GM20431 (cell line): ENCODE measurements at regions not wholly inside any gene's neighbourhood (a gene's known extent, or its start where the extent isn't known, plus 50 kb on each side); places are given as distances from the start of the nearest gene placed in this dataset.
"Not testable (repeated sequence)": the region's sequence is repeated elsewhere in the genome, so short reads cannot be mapped to it uniquely, and the experiment has no call there.

ENCODE experiments used
- in situ Hi-C: fragments of 300-500 bp; cut with MseI, MboI; formaldehyde crosslinking; loops from one replicate; pipeline ENCODE4 v1.15.0; 2020; ENCODE audit warnings: low sequenced_read_pairs; ENCODE audit not compliant: unreplicated experiment

DNA sequence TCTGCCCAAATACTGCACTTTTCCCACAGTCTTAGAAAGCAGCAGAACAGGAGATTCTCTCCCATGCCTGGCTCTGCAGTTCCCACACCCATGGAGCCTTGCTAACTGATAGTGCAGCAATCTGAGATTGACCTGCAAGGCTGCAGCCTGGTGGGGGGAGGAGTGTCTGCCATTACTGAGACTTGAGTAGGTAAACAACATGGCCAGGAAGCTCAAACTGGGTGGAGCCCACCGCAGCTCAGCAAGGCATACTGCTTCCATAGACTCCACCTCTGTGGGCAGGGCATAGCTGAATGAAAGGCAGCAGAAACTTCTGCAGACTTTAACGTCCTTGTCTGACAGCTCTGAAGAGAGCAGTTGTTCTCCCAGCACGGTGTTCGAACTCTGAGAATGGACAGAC, 358.5 kb upstream of the PCDH9 start:
- in situ Hi-C loops, result no loop called here

DNA sequence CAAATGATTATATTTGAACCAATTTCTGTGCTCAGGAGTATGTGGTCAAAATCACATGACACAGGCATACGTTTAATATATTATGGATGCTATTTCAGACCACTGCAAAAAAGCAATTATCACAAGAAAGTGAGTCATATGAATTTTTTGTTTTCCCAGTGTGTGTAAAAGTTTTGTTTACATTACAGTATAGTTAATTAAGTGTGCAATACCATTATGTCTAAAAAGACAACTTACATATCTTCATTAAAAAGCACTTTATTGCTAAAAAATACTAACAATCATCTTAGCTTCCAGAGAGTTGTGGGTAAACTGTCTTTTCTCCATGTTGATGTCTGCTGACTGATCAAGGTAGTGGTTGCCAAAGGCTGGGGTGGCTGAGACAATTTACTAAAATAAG, 347.2 kb upstream of the PCDH9 start:
- in situ Hi-C loops, result no loop called here

DNA sequence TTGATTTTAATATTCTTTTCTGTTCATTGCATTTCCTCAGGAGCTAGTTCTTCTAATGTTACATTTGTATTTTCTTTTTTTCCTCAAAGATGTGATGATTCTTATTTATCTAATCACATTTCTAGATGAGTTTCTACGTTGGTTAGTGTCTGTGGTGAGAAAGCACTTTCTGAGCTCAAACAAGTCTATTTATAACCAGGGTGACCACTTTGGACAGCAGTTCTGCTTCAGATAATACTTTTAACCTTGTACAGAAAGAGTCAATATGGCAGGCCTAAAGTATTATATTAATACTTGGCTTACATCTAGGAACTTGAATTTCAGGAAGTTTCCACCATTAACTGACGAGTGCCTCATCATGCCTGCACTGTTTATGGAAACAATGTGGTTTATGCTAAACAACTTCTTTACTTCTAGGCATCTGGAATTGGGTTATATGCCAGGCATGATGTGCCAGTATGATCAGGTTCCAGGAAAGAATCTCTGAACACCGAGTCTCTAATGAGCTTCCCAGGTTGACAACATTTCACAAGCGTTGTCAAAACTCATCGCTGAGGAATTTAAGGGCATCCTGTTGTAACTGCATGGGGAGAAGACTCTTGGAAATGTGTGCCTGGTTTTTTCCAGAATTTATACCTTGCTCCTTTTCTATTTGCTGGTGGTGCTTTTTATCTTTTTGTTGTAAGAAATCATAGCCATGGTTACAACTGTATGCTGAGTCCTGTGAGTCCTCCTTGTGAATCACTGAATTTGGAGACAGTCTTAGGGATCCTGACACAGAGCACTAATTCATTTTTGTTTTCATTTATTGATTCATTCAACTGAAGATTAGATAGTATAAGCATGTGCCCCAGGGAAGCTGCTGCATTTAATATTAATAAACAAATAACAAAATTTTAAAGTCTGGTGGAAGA, 344.4 kb upstream of the PCDH9 start:
- in situ Hi-C loops, result no loop called here

DNA sequence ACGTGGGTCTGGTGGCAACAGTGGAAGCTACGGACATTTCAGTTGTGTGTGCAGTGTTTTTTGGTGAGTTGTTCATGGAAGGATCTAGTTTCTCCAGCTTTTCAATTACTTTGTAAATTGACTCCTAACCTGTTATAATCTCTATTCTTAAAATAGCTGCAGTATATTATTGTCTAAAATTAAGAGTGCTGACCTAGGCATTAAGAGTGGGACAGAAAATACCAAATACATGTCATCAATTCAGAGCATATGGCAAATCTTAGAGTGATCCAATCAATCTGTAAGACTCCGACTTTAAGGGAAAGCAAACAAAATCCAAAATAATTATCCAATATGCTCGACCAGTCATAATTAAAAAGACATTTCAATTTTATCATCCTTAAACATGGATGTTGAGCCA, 338.1 kb upstream of the PCDH9 start:
- in situ Hi-C loops, result no loop called here

DNA sequence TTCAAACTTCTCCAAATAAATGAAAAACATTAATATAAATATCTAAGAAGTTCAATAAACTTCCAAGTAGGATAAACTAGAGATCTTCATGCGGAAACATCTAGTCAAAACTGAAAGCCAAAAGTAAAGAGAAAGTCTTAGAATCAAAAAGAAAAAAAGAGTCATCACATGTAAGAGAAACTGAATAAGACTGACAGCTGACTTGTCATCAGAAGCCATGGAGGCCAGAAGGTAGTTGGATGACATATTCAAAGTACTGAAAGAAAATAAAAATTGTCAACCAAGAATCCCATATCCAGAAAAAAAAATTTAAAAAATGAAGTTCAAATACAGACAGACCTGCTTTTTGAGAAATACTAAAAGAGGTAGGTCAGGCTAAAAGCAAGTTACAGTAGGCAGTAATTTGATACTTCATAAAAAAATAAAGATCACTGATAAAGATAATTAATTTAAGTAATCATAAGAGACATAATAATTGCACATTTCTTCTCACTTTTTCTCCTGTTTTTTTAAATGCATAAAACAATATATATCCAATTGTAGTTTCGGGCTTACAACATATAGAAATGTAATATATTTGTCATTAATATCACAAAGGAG, 327.6 kb upstream of the PCDH9 start:
- in situ Hi-C loops, result no loop called here

DNA sequence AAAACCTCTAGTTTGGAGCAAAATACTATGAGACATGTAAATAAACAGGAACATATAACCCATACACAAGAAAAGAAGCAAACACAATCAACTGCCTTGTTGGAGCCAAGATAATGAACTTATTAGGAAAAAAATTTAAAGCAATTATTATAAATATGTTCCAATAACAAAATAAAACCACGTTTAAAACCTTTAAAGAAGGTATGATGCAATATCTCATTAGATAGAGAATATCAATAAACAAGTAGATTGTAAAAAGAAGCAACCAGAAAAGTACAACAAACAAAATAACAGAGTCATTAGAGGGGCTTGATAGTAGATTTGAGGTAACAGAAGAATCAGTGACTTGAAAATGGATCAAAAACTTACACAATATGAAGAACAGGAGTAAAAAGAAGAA, 327.0 kb upstream of the PCDH9 start:
- in situ Hi-C loops, result no loop called here

DNA sequence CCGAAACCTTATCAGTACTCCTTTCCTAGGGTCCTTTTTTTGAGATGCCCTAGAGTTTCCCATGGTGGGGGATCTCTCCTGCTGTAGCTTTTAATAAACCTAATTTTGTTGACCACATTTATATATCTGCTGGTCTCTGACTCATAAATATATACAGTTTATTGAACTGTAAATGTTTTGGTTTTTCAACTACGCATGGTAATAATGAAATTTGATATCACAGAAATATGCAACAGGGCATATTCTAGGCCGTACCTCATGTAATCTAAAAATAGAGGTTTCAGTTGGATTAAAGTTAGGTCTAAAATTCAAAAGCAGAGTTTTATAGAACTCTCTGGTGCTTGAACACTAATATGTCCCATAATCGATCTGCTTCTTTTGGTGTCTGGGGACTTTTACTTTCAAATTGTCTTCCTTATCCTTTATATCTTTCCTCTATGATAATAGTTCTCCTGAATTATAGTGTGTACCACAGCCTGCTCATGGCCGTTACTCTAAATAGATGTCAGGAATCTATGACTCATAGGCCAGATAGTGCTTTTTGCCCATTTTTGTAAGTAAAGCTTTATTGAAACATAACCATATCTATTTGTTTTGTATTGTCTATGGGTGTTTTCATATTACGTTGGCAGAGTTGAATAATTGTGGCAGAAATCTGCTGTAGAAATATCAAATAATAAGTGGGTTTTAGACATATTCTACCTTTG, 324.8 kb upstream of the PCDH9 start:
- in situ Hi-C loops, result no loop called here

DNA sequence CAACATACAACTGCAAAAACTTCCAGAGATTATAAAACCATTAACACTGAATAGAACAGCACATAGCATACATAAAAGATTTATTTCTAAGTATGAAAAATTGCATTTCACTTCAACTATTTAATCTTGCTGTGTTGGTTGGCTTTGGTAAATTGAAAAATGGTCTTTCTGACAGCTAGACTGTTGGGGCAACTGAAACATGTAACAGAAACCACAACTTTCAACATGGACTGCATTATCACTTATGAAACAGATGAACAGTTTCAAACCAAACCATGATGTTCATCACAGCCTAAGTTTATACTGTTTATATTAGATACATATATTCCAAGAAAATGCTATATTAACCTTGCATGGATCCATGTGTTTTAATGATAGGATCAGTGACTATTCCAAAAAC, 324.1 kb upstream of the PCDH9 start:
- in situ Hi-C loops, result no loop called here

DNA sequence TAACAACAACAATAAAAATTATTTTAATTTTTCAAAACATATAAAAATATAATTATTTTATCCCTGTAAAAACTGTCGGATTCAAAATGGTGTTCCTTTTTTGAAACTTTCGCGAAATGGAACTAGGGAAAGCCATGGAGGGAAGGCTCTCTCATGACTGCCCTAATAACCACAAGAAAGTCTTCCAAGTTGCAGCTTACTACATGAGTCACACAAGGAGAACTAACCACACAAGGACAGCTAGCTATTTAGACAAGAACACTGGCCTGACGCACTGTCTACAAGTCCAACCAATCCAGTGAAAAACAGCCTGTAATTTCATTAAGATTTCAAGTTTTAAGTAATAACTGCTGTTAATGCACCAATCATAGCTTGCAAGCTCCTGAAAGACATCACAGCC, 319.2 kb upstream of the PCDH9 start:
- in situ Hi-C loops, result no loop called here

DNA sequence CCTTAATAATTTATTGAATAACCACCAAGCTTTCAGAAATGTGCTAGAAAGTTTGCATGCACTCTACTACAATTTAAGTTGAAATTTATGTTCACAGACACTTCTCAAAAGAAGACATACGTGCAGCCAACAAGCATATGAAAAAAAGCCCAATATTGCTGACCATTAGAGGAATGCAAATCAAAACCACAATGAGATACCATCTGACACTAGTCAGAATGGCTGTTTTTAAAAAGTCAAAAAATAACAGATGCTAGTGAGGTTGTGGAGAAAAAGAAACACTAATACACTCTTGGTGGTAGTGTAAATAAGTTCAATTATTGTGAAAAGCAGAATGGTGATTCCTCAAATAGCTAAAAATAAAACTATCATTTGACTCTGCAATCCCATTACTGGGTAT, 308.8 kb upstream of the PCDH9 start:
- in situ Hi-C loops, result no loop called here

DNA sequence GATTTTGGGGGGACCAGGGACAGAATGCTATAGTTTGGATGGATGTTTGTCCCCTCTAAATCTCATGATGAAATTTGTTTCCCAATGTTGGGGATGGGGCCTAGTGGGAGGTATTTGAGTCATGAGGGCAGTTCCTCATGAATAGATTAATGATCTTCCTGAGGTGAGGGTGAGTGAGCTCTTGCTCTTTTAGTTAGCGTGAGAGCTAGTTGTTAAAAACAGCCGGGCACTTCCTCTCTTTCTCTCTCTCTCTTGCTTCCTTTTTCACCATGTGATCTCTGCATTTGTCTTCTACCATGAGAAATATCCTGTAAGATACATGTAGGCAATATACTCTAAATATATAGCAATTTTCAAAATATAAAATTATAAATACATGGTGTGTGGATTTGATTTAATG, 290.8 kb upstream of the PCDH9 start:
- in situ Hi-C loops, result no loop called here

DNA sequence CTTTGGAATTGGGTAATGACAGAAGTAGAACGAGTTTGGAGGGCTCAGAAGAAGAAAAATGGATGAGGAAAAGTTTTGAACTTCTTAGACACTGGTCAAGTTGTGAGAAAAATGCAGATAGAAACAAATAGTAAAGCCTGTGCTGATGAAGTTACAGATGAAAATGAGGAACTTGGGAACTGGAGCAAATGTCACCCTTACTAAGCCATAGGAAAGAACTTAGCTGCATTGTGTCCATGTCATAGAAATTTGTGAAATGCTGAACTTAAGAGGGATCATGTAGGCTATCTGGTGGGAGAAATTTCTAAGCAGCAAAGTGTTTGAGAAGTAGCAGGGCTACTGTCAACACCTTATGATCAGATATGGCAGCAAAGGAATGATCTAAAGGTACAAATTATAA, 289.2 kb upstream of the PCDH9 start:
- in situ Hi-C loops, result no loop called here

DNA sequence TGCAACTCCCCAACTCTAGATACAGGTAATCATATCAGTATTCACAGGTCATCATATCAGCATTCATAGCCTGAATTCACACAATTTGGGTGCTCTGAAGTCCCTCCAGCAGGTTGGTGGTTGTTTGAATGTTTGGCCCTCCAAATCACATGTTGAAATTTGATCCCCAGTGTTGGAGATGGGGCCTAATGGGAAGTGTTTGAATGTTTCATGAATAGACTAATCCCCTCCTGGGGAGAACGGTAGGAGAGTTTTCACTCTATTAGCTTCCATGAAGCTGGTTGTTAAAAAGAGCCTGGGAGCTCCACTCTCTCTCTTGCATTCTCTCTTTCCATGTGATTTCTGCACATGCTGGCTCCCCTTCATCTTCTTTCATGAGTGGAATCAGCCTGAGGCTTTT, 288.6 kb upstream of the PCDH9 start:
- in situ Hi-C loops, result no loop called here

DNA sequence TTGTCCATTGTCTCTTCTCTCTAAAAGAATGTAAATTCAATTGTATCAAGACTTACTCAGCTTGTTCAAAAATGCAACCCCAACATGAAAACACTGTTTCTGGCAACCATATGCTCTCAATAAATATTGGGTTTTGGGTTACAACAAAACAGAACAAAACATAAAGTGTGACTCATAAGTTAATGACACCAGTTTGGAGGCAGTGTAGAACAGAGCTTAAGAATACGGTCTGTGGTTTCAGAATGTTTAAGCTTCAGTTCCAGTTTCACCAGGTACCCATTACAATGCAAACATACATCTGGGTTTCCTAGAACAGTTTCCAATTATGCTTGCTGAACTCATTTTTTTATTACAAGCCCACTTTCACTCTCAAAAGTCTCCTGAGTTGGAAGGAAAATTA, 285.8 kb upstream of the PCDH9 start:
- in situ Hi-C loops, result no loop called here

DNA sequence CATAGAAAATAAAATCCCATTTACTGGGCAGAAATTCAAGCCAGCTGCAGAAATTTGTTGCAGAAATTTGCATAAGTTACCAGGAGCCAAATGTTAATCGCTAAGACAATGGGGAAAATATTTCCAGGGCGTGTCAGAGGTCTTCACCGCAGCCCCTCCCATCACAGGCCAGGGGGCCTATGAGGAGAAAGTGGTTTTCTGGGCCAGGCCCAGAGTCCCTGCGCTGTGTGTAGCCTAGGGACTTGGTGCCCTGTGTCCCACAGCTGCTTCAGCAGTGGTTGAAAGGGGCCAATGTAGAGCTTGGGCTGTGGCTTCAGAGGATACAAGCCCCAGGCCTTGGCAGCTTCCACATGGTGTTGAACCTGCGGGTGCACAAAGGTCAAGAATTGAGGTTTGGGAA, 278.9 kb upstream of the PCDH9 start:
- in situ Hi-C loops, result no loop called here

DNA sequence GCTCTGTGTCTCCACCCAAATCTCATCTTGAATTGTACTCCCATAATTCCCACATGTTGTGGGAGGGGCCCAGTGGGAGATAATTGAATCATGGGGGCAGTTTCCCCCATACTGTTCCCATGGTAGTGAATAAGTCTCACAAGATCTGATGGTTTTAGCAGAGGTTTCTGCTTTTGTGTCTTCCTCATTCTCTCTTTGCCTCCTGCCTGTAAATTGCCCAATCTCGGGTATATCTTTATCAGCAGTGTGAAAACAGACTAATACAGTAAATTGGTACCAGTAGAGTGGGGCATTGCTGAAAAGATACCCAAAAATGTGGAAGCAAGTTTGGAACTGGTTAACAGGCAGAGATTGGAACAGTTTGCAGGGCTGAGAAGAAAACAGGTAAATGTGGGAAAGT, 278.1 kb upstream of the PCDH9 start:
- in situ Hi-C loops, result not testable (repeated sequence)

DNA sequence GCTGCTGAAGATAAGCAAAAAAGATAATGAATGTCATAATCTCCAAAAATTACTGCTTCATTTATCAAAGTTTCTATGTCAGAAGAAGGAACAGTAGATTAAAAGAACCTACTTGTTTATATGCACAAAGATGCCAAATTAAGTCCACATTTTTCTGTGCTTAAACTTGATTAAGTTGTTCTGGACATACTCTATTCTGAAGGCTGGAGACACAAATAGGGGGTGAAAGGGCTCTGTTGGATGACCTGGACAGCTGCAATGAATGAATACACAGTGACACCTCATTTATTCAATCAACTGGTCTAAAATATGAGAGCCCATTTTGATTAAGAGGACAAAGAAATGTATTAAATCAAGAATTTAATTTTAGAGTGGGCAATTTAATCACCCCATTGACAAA, 276.3 kb upstream of the PCDH9 start:
- in situ Hi-C loops, result no loop called here

DNA sequence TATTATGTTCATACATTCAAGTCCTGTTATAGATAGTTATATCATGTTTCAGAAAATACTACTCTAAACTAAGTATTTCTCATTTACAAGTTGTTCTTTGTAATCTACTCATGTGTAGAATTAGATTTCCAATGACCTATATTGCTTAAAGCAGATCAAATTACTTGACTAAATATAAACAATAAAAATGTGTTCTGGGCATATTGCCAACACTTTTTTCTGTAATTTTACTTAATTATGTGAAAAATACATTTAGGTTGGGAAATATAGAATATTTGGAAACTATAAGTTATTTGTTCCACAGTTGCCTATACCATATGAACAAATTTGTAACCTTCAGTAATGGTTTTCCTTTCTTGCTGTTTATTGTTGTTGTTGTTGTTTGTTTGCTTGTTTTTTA, 275.2 kb upstream of the PCDH9 start:
- in situ Hi-C loops, result no loop called here

DNA sequence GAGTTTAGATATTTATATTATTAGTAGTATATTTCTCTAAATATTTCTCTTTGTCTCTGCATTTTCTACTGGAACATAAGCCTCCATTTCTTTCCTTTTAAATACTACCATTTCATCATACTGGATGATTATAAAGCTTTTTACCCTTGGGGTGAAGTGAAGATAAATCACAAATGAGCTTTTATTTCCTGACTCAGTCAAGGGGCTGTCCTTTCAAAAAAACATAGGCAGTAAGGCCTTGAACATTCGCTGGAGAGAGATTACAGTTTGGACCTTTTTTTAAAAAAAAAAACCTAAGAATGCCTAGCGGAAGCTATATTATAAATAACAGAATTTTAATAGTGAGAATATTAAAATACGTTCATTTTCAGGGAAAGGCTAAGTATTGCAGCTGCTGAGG, 268.8 kb upstream of the PCDH9 start:
- in situ Hi-C loops, result no loop called here

DNA sequence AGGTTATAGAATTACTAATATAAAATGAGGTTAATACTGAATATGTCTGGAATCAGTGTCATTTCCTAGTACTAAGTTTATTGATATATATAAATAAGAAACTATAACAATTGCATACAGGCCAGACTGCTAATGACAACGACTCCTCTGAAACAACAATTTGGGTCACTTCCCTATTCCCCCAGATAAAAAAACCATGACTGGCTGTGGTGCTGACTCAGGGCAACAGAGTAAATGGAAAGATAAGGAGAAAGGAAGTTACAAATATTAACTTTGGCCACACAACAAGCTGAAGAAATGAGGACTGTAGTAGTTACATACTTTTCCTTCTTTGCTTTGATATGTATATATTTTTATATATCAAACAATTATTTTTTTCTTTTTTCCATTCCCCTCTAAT, 263.7 kb upstream of the PCDH9 start:
- in situ Hi-C loops, result no loop called here

DNA sequence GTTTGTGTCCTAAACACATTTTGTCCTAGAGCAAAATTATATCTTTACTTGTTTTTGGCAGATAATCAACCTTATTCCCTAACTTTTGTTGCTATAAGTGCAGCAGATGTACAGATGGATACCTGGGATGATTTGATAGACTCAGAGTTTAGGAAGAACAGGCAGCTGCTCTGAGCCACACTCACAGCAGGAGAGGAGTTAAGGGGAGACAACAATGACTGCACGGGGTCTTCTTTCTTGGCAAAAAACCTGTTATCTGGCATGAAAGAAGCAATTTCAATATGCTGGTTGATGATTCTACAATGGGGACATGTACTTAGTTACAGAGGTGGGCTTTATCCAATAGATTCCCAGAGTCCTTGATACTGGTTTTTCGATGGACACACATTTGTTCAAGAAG, 258.9 kb upstream of the PCDH9 start:
- in situ Hi-C loops, result no loop called here
